ENCODE measurements at regions not wholly inside any gene's neighbourhood (a gene's known extent, or its start where the extent isn't known, plus 50 kb on each side); places are given as distances from the start of the nearest gene placed in this dataset.

DNA sequence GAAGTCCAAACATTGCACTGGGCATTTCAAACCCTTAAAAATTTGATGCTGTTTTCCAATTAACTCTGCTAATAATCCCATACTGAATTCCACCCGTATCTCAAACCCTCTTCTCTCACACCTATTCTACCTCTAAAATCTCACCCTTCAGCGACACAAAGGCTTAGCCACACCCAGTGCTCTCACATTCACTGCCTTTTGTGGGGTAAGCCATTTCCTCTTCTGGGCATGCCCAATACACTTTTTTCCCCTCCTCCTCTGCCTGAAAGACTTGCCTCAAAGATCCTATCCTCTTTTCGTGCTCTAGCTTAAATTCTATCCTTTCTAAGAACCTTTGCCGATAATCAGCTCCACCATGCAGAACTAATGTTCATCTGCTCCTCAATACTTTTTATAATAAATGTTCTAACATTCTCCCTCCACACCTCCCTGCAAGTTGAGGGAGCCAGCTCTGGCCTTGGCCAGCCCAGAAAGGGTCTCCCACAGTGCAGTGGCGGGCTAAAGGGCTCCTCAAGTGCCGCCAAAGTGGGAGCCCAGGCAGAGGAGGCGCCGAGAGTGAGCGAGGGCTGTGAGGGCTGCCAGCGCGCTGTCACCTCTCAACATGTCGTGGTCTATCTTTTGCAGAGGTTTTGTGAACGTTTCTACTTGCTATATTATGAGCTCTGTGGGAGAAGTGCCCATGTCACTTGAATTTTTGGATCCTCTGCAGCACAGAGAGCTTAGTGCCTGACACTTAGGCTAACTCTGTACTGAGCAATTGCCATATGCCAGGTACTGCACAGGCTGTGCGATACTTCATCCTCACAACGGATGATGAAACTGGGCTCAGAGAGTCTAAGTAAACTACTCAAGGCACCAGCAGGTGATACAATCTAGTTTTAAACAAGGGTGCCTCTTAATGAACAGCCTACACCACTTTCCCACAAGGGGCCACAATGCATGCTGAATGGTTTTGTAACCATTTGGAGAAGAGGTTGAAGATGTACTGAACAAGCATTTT lies 53.6 kb upstream of the BCL6 start:
- peak; percentile 38; the same call in 1 of the 2 replicates for ATAC-seq
- TF ChIP-seq, protein P1, sequence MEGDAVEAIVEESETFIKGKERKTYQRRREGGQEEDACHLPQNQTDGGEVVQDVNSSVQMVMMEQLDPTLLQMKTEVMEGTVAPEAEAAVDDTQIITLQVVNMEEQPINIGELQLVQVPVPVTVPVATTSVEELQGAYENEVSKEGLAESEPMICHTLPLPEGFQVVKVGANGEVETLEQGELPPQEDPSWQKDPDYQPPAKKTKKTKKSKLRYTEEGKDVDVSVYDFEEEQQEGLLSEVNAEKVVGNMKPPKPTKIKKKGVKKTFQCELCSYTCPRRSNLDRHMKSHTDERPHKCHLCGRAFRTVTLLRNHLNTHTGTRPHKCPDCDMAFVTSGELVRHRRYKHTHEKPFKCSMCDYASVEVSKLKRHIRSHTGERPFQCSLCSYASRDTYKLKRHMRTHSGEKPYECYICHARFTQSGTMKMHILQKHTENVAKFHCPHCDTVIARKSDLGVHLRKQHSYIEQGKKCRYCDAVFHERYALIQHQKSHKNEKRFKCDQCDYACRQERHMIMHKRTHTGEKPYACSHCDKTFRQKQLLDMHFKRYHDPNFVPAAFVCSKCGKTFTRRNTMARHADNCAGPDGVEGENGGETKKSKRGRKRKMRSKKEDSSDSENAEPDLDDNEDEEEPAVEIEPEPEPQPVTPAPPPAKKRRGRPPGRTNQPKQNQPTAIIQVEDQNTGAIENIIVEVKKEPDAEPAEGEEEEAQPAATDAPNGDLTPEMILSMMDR (IDR thresholded peaks at IDR 0.05): no peak
- TF ChIP-seq TCF7L2 (IDR thresholded peaks at IDR 0.05; ENCODE audit: low read depth, low read length) (no peak), SIN3A (IDR thresholded peaks at IDR 0.05; ENCODE audit: borderline replicate concordance, insufficient read depth, low read depth, low read length) (no peak), POLR2AphosphoS5 (IDR thresholded peaks at IDR 0.05; ENCODE audit: low read depth, low read length) (no peak)
- TF ChIP-seq, protein P2, sequence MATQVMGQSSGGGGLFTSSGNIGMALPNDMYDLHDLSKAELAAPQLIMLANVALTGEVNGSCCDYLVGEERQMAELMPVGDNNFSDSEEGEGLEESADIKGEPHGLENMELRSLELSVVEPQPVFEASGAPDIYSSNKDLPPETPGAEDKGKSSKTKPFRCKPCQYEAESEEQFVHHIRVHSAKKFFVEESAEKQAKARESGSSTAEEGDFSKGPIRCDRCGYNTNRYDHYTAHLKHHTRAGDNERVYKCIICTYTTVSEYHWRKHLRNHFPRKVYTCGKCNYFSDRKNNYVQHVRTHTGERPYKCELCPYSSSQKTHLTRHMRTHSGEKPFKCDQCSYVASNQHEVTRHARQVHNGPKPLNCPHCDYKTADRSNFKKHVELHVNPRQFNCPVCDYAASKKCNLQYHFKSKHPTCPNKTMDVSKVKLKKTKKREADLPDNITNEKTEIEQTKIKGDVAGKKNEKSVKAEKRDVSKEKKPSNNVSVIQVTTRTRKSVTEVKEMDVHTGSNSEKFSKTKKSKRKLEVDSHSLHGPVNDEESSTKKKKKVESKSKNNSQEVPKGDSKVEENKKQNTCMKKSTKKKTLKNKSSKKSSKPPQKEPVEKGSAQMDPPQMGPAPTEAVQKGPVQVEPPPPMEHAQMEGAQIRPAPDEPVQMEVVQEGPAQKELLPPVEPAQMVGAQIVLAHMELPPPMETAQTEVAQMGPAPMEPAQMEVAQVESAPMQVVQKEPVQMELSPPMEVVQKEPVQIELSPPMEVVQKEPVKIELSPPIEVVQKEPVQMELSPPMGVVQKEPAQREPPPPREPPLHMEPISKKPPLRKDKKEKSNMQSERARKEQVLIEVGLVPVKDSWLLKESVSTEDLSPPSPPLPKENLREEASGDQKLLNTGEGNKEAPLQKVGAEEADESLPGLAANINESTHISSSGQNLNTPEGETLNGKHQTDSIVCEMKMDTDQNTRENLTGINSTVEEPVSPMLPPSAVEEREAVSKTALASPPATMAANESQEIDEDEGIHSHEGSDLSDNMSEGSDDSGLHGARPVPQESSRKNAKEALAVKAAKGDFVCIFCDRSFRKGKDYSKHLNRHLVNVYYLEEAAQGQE (IDR thresholded peaks at IDR 0.05; ENCODE audit: insufficient read depth in 1 of 2, low read depth in 2 of 2, low read length in 1 of 2): no peak
- in situ Hi-C loops (cut with HindIII; ENCODE audit: low pct_unique_long_range_greater_than_20kb, low sequenced_read_pairs): no loop called here

DNA sequence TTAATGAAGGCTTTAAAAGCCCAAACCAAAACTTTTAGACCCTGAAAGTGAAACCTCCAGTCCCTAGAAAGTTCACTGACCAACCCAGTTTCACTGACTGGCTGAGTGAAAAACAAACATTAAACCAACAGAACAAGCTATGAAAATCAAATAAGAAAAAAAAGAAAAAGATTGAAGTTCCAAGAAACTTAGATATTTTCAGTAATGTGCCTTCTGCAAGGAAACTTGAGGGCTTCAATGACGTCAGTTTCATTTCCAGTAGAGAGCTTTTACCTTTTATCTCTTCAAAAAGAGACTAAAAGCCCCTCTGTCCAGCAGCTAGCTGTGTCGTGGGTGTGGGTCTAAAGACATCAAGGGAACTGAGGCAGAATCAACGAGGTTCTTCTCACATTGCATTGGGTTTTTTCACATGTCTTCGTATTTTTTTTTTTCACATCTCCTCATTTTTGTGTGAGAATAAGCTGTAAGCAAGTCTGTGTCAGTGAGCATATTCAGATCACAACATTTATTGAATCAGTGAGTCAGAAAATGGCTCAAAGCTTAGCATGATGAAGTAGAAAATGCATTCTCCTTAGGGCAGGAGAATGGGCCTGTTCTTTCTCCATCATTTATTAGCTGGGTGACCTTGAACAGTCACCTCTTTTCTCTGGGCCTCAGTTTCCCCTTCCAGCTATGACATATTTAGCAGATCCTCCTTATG lies 54.8 kb upstream of the BCL6 start:
- DNase-seq (ENCODE audit: low read depth, low spot score): no peak
- no peaks in the 10 kb centered on the region for H3K36me3 ChIP-seq (ENCODE audit: control insufficient read depth, insufficient read depth, low read length)
- ChIA-PET CTCF (no interaction called here), POLR2A (interaction anchor here (0.5 to 0.7 kb wide), 2 partner anchors 8 to 84 kb away, joined by 3 to 5 read pairs; no protein-coding TSS in a partner anchor)
- no peak overlapping the region for H3K4me3 ChIP-seq (ENCODE audit: low read depth in 2 of 2, low read length in 2 of 2)
- in situ Hi-C loops (cut with HindIII; ENCODE audit: low pct_unique_long_range_greater_than_20kb, low sequenced_read_pairs) (no loop called here), intact Hi-C loops (cut with micrococcal nuclease; ENCODE audit: unreplicated experiment) (no loop called here)
- no TSS peak for BruUV-seq (replicated peaks)
- peaks cover 3% of the 10 kb centered on the region; the same call in 1 of the 2 replicates for H3K27me3 ChIP-seq (ENCODE audit: control insufficient read depth, insufficient read depth, low read length)
- TF ChIP-seq, protein P2 (IDR thresholded peaks at IDR 0.05; ENCODE audit: insufficient read depth in 1 of 2, low read depth in 2 of 2, low read length in 1 of 2): no peak
- no peak for TF ChIP-seq SIN3A (IDR thresholded peaks at IDR 0.05; ENCODE audit: borderline replicate concordance, insufficient read depth, low read depth, low read length)
- TF ChIP-seq POLR2AphosphoS5 (IDR thresholded peaks at IDR 0.05; ENCODE audit: low read depth, low read length): no peak
- TF ChIP-seq TCF7L2 (IDR thresholded peaks at IDR 0.05; ENCODE audit: low read depth, low read length): no peak
- TF ChIP-seq, protein P1 (IDR thresholded peaks at IDR 0.05): no peak
- H3K4me1 ChIP-seq (ENCODE audit: control insufficient read depth, insufficient read depth, low read length): no peaks in the 10 kb centered on the region; the same call in none of the 2 replicates
- no peaks in the 10 kb centered on the region for H3K9me3 ChIP-seq (ENCODE audit: control insufficient read depth, insufficient read depth, low read depth, low read length)
- H3K27ac ChIP-seq (ENCODE audit: low read length): no peak overlapping the region
- no peak for ATAC-seq

More for the DNA sequence above, 53.6 kb upstream of the BCL6 start:
- ChIA-PET CTCF (no interaction called here), POLR2A (interaction anchor here (0.7 kb wide), 1 partner anchor 9 kb away, joined by 3 read pairs; no protein-coding TSS in a partner anchor)
- no TSS peak for BruUV-seq (replicated peaks)
- no peak for DNase-seq (ENCODE audit: low read depth, low spot score)
- Histone ChIP-seq H3K9me3 (ENCODE audit: control insufficient read depth, insufficient read depth, low read depth, low read length) (no peaks in the 10 kb centered on the region), H3K27ac (ENCODE audit: low read length) (no peak overlapping the region), H3K36me3 (ENCODE audit: control insufficient read depth, insufficient read depth, low read length) (no peaks in the 10 kb centered on the region), H3K4me3 (ENCODE audit: low read depth in 2 of 2, low read length in 2 of 2) (no peak overlapping the region), H3K27me3 (ENCODE audit: control insufficient read depth, insufficient read depth, low read length) (peaks cover 3% of the 10 kb centered on the region; the same call in 1 of the 2 replicates), H3K4me1 (ENCODE audit: control insufficient read depth, insufficient read depth, low read length) (no peaks in the 10 kb centered on the region; the same call in 1 of the 2 replicates)
- intact Hi-C loops (cut with micrococcal nuclease; ENCODE audit: unreplicated experiment): no loop called here

Measured in Panc1 (cell line).